SU-DHL-6 (cell line): ENCODE measurements at regions not wholly inside any gene's neighbourhood (a gene's known extent, or its start where the extent isn't known, plus 50 kb on each side); places are given as distances from the start of the nearest gene placed in this dataset.

Source experiments
- H2AFZ ChIP-seq: fragments of 200-600 bp; sonication (generic); 2 replicates; pipeline ENCODE4 v1.6.1; 2014; ENCODE audit warnings: low read depth, mild to moderate bottlenecking, moderate library complexity, mixed read lengths, antibody characterized with exemption, low read length; ENCODE audit not compliant: severe bottlenecking
- H3F3A ChIP-seq: fragments of 200-600 bp; shearing (Covaris generic); 2 replicates; pipeline ENCODE4 v1.6.0; 2016; ENCODE audit warnings: antibody characterized with exemption, mild to moderate bottlenecking; ENCODE audit not compliant: insufficient read depth
- H3K27ac ChIP-seq: fragments of 200-600 bp; sonication (generic); 2 replicates; pipeline ENCODE4 v1.5.1; 2016; ENCODE audit warnings: low read depth, mild to moderate bottlenecking, low read length, moderate library complexity, mixed read lengths
- H3K27me3 ChIP-seq: fragments of 200-600 bp; sonication (generic), shearing (Covaris generic); 2 replicates; pipeline ENCODE4 v1.6.0; 2014; ENCODE audit warnings: mild to moderate bottlenecking, low read length
- H3K36me3 ChIP-seq: fragments of 200-600 bp; sonication (generic); 2 replicates; pipeline ENCODE4 v1.6.1; 2014; ENCODE audit warnings: mild to moderate bottlenecking, low read length, mixed read lengths
- H3K4me2 ChIP-seq: fragments of 300-600, 200-600 bp; shearing (Covaris generic), sonication (generic); 2 replicates; pipeline ENCODE4 v1.6.0; 2014; ENCODE audit warnings: low read length, low read depth, mild to moderate bottlenecking; ENCODE audit not compliant: poor library complexity, severe bottlenecking
- H3K4me3 ChIP-seq: fragments of 200-600 bp; sonication (generic); 2 replicates; pipeline ENCODE4 v1.5.1; 2014; ENCODE audit warnings: antibody characterized with exemption, low read length, mild to moderate bottlenecking, mixed read lengths; ENCODE audit not compliant: insufficient read depth, poor library complexity, severe bottlenecking
- H3K79me2 ChIP-seq: fragments of 200-600 bp; sonication (generic); 2 replicates; pipeline ENCODE4 v1.6.1; 2014; ENCODE audit warnings: mild to moderate bottlenecking, low read length, moderate library complexity; ENCODE audit not compliant: insufficient read depth
- H3K9ac ChIP-seq: fragments of 200-600 bp; sonication (generic); 2 replicates; pipeline ENCODE4 v1.7.0; 2014; ENCODE audit warnings: mild to moderate bottlenecking, low read length
- H3K9me2 ChIP-seq: fragments of 200-600 bp; sonication (generic); replicated peaks from 2 replicates; pipeline ENCODE4 v1.6.1; 2014; ENCODE audit warnings: low read length; ENCODE audit not compliant: insufficient read depth
- H3K9me3 ChIP-seq: fragments of 200-600 bp; sonication (generic); 2 replicates; pipeline ENCODE4 v1.6.1; 2014; ENCODE audit warnings: low read length, mixed read lengths; ENCODE audit not compliant: insufficient read depth
- H4K20me1 ChIP-seq: fragments of 200-600 bp; sonication (generic); 2 replicates; pipeline ENCODE4 v1.6.1; 2014; ENCODE audit warnings: low read depth, mild to moderate bottlenecking, antibody characterized with exemption, low read length, moderate library complexity, mixed read lengths
- EZH2phosphoT487 ChIP-seq: fragments of 200-600 bp; sonication (generic), shearing (Covaris generic); conservative IDR thresholded peaks from 2 replicates; pipeline ENCODE4 v1.6.1; 2018; ENCODE audit warnings: mild to moderate bottlenecking, antibody characterized with exemption, low read length, moderate library complexity, mixed read lengths
- TF ChIP-seq, protein P1 (sequence below): fragments of 200-600 bp; sonication (generic); IDR thresholded peaks from one replicate; pipeline ENCODE4 v1.5.1; 2017; ENCODE audit warnings: antibody characterized with exemption, mild to moderate bottlenecking, low read length, moderate library complexity; ENCODE audit not compliant: insufficient read depth, poor library complexity, severe bottlenecking

GRCh38 chr5:112626715-112627114 lies 111.0 kb upstream of the APC start:
- no peak overlapping the region for H3K27ac ChIP-seq
- no peaks in the 10 kb centered on the region for H3K9me3 ChIP-seq
- TF ChIP-seq, protein P1, sequence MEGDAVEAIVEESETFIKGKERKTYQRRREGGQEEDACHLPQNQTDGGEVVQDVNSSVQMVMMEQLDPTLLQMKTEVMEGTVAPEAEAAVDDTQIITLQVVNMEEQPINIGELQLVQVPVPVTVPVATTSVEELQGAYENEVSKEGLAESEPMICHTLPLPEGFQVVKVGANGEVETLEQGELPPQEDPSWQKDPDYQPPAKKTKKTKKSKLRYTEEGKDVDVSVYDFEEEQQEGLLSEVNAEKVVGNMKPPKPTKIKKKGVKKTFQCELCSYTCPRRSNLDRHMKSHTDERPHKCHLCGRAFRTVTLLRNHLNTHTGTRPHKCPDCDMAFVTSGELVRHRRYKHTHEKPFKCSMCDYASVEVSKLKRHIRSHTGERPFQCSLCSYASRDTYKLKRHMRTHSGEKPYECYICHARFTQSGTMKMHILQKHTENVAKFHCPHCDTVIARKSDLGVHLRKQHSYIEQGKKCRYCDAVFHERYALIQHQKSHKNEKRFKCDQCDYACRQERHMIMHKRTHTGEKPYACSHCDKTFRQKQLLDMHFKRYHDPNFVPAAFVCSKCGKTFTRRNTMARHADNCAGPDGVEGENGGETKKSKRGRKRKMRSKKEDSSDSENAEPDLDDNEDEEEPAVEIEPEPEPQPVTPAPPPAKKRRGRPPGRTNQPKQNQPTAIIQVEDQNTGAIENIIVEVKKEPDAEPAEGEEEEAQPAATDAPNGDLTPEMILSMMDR, result no peak
- no peak for TF ChIP-seq EZH2phosphoT487

GRCh38 chr5:112628214-112628980 lies 109.3 kb upstream of the APC start:
- TF ChIP-seq EZH2phosphoT487, result no peak
- TF ChIP-seq, protein P1, result no peak
- Histone ChIP-seq H4K20me1 (no peaks in the 10 kb centered on the region), H3K4me3 (no peak overlapping the region), H3K36me3 (no peaks in the 10 kb centered on the region), H3K79me2 (no peaks in the 10 kb centered on the region), H3K4me2 (no peak overlapping the region), H3K9me2 (no peaks in the 10 kb centered on the region), H2AFZ (no peak overlapping the region), H3K9me3 (no peaks in the 10 kb centered on the region), H3K9ac (no peak overlapping the region), H3K27me3 (no peaks in the 10 kb centered on the region), H3K27ac (no peak overlapping the region), H3F3A (no peaks in the 10 kb centered on the region)

More at GRCh38 chr5:112626715-112627114, 111.0 kb upstream of the APC start:
- Histone ChIP-seq H3F3A (no peaks in the 10 kb centered on the region), H3K36me3 (no peaks in the 10 kb centered on the region), H3K4me2 (no peak overlapping the region), H3K4me3 (no peak overlapping the region), H4K20me1 (no peaks in the 10 kb centered on the region), H3K27me3 (no peaks in the 10 kb centered on the region), H3K79me2 (no peaks in the 10 kb centered on the region), H3K9ac (no peak overlapping the region), H2AFZ (no peak overlapping the region), H3K9me2 (no peaks in the 10 kb centered on the region)

- H4K20me1 ChIP-seq, result no peaks in the 10 kb centered on the region
- no peaks in the 10 kb centered on the region for H3K36me3 ChIP-seq
- H3K27ac ChIP-seq, result no peak overlapping the region
- H3K4me3 ChIP-seq, result no peak overlapping the region
- H3K9me2 ChIP-seq, result no peaks in the 10 kb centered on the region
- no peaks in the 10 kb centered on the region for H3K9me3 ChIP-seq
- no peaks in the 10 kb centered on the region for H3K79me2 ChIP-seq
- no peak overlapping the region for H3K9ac ChIP-seq
- TF ChIP-seq, protein P1, result no peak
- TF ChIP-seq EZH2phosphoT487, result no peak
- no peaks in the 10 kb centered on the region for H3K27me3 ChIP-seq
- H3K4me2 ChIP-seq, result no peak overlapping the region
- H3F3A ChIP-seq, result no peaks in the 10 kb centered on the region
- H2AFZ ChIP-seq, result no peak overlapping the region
These were observed 107.3 kb upstream of the APC start for GRCh38 chr5:112630246-112631009.
